ENCODE measurements at regions not wholly inside any gene's neighbourhood (a gene's known extent, or its start where the extent isn't known, plus 50 kb on each side); places are given as distances from the start of the nearest gene placed in this dataset.

DNA sequence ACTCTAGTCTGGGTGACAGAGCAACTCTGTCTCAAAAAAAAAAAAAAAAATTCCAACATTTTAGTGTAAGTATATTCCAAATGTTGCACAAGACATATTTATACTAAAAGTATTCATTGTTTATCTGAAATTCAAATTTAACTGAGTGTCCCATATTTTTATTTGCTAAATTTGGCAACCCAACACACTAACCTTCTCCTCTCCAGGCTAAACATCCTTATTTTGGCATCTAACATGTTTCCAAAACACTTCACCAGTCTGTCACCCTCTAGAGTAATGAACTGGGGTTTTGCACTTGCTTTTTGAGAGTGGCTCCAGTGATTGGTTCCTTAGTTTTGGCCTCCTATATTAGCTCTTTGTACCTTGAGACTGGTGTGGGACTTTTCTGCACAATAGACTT, 243.4 kb upstream of the SALL1 start:
- DNase-seq (ENCODE audit: low read depth, low spot score): no peak

DNA sequence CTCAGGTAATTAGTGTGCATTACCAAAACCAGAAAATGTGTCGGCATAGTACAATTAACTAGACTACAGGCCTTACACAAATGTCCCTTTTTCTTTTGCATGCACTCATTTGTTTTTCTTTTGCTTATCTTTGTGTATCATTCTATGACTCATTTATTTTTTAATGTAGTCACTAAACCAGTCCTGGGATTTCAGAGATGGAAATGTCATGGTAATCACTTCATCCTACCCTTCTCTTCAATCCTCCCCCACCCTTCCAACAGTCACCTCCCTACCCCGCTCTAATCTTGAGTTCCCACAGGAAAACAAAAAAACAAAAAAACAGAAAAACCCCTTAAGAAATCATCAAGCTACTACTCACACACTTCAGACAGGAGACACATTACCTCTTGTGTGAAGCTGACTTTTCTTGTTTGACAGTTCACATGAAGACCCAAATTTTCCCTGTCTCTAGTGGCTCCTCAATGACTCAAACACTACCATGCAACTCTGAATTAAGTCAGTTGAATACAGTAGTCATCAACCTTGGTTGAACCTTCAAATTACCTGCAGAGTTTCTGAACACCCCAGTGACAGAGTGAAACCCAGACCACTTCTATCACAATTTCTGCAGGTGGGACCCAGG, 242.4 kb upstream of the SALL1 start:
- no peak for DNase-seq (ENCODE audit: low read depth, low spot score)

DNA sequence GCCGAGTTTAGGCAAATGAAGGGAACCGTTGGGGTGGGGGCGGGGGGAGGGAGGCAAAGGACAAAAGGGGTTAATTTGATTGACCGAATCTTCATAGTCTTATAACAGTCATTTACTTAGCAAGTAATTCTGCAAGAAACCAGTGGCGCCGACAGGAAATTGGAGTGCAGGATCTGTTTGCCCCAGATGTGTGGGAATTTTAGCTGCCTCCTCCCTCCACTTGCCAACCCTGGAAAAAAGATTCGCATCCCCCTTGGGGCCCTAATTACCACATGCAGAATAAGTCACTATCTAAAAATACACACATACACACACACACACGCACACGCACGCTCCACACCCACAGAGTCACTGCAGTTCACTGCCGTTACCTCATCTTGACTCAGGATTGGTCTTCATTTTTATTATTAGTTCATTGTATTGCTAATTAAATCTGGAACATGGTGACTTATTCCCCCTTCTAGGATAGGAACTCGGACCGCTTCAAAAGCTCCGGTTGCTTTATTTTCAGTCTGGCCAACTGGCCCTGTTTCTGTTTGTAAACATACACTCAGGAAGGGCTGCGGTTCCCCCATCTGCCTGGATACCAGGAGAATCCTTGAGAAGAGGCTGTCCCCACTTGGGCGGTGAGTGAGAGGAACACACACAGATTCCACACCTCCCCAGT, 241.6 kb upstream of the SALL1 start:
- DNase-seq (ENCODE audit: low read depth, low spot score): no peak

DNA sequence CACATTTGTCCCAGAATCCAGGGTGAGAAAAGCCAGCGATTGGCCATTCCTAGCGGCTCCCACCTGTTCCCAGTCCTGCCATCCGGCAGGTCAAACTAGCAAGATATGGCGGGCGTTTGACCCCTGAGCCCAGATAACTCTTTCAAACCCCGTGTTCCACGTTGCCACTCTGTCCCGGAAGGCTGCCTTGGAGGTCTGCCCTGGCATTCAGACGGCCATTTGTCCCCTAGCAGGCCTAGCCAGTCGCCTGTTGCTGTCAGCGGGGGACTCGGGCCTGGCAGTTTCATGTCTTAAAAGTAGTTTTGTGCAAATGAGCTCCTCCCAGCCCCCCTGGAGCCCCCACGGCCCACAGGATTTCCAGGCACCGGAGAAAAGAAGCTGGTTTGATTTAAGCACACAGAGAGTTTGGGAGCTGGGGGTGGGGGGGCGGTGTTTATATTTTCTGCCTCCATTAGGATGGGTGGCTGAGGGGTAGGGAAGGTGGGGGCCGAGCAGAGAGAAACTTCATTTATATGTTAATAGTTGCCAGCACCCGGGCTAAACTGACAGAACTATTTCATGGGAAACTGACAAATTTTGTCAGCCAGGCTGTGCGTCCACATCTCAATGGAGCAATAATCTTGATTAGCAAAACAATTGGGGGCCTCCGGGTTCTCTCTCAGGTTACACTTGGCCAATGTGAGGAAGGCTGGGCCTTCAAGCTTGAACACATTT, 240.9 kb upstream of the SALL1 start:
- DNase-seq (ENCODE audit: low read depth, low spot score): no peak

DNA sequence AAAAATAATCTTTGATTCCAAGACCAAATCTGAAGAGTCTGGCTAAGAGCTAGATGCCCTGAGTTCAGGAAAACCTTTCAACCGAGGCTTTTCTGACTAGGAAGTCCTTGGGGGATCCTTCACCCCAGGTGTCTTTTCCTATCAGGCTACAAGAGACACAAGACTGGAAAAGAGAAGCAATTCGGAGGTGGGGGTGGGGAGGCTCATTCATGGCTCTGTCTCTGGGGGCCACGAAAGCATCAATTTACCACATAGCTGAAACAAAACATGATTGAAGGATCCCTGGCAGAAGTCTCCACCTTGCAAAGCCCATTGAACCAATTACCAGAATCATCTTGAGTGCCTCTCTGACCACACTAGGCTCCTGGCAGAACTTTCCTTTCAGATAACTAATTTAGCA, 239.8 kb upstream of the SALL1 start:
- DNase-seq (ENCODE audit: low read depth, low spot score): no peak

DNA sequence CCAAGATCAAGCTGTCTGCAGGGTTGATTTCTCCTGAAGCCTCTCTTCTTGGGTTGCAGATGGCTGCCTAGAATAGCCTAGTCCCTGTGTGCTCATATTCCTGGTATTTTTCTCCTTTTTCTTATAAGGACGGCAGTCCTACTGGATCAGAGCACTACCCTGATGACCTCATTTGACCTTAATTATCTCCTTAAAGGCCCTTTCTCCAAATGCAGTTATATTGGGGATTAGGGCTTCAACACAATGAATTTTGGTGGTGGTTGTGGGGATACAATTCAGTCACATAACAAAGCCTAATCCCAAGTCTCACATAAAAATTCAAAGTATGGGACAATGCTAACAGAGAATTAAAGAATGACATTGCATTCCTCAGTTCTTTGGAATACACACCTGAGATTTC, 238.8 kb upstream of the SALL1 start:
- DNase-seq (ENCODE audit: low read depth, low spot score): no peak

DNA sequence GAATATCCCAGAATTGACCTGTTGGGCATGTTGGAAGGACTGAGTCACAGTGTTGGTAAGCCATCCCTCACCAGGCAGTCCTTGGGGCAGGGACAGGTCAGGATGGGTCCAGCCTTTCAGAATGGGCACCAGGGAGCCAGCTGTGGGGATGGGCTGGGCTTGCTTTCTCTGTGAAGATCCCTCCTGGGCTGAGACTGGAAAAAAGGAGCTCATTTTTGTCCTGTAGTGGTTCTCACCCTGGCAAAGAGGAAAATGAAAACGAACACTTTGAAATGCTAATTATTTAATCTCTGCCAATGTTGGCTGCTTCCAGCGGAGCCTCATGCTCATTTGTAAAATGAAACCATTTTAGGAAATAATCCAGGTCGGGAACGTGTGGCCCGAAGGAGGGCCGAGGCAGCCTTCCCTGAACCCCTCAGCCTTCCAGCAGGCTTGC, 237.5 kb upstream of the SALL1 start:
- no peak for DNase-seq (ENCODE audit: low read depth, low spot score)

DNA sequence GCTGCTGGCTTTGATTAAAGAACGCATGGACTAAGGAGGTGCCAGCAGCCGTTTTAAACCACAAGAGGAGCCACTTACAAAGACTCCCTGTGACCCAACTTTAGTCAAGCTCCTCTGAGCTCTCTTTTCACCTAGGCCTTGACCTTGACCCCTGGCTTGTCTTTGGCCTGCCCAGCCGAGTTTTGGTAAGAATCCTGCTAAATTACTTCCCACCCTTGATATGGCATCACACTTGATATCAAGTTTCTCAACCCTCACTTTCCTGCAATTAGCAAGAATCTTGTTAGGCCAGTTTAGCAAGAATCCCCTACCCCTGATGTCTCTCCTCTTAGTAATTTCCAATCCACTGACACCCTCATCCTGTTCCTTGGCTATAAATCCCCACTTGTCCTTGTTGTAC, 232.8 kb upstream of the SALL1 start:
- DNase-seq (ENCODE audit: low read depth, low spot score): no peak

DNA sequence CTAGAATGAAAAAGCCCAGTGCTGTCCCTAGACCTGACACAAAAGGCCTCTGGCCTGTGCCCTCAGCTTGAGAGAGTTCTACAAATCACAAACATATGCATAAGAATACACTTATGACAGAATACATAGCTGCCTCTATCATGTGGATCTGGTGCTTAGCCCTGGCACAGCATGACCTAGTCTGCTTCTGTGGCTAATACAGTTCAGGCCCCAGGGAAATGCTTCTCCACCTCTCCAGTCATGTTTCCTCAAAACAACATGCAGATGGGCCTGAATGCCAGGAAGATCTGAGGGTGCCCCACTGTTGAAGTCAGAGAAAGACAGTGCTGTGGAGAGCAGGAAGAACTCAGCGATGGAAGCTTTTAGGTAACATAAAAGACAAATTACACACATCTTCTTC, 231.9 kb upstream of the SALL1 start:
- DNase-seq (ENCODE audit: low read depth, low spot score): no peak

DNA sequence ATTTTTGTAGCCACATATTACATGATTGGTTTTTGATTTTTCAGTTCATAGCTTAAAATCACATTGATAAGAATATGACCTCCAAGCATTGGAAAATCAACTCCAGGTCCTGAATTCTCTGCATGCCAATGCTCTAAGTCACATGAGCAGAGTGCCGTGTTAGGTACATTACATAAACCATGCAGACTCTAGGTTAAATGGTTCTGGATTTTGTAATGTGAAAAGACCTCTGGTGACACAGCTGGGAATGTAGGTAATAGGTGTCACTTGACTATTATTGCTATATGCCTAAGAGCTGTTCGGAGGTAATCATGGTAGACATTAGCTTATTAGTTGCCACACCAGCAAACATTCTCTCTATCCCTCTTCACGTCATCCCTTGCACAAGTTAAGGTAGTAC, 231.1 kb upstream of the SALL1 start:
- DNase-seq (ENCODE audit: low read depth, low spot score): no peak

DNA sequence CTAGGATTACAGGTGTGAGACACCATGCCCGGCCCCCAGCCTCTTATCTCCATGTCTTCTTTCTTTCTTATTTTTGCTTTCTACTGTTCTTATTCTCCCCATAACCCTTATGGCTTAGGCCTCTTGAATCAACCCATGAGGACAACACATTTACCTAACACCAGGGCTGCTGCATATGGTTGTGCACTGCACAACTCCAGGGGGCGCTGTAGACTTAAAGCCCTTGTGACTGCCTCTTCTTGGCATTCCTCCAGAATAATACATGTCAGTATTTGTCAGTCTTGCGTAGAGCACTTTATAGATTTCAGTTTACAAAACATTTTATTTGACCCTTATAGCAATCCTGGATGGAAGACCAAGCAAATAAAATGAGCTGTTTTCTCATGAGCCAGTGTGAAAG, 225.0 kb upstream of the SALL1 start:
- no peak for DNase-seq (ENCODE audit: low read depth, low spot score)

DNA sequence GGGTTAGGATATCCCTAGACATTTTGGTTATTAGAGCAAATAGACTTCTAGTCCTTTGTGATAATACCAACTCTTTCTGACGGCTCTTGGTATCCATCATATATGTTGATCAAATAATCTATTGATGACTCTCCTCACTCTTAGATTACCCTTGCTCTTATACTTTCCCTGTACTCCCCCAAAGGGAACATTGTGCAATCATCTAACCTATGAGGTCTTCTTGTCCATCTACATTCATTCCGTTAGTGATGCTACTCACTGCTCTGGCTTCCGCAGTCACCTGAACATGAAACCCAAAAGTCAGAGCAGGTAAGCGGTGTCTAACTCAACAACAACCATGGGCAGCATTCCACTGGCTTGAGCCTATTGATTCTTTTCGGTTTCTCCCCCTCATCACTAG, 223.7 kb upstream of the SALL1 start:
- no peak for DNase-seq (ENCODE audit: low read depth, low spot score)

DNA sequence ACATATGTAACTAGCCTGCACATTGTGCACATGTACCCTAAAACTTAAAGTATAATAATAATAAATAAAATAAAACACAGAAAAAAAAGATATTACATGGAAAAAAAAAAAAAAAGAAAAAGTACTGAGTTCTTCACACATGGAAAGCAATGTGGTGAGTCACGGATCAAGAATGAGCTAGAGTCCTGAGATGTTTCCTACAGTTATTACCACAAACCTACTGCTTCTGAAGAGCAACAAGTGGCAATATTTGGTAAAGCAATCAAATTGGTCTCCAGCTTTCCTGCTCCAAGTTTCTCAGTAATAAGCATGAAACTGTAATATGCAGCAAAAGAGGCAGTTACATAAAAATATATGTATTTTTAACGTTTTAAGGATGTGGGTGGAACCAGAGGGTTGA, 223.3 kb upstream of the SALL1 start:
- DNase-seq (ENCODE audit: low read depth, low spot score): no peak

DNA sequence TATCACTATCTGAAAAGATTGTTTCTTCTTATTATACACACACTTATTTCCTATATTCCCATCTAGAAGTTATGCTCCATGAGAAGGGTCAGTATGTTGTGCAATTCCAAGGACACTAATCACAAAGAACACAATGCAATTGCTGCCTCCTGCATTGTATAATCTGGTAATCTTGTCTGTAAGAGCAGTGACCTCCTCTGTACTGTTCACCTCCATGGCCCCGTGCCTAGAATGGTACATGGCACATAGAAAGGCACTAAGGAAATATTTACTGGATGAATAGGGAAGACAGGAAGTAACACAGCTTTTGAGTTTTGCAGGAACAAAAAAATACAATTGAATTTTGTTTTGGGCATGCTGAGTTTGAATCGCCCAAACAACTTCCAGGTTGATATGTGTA, 214.6 kb upstream of the SALL1 start:
- DNase-seq (ENCODE audit: low read depth, low spot score): no peak

DNA sequence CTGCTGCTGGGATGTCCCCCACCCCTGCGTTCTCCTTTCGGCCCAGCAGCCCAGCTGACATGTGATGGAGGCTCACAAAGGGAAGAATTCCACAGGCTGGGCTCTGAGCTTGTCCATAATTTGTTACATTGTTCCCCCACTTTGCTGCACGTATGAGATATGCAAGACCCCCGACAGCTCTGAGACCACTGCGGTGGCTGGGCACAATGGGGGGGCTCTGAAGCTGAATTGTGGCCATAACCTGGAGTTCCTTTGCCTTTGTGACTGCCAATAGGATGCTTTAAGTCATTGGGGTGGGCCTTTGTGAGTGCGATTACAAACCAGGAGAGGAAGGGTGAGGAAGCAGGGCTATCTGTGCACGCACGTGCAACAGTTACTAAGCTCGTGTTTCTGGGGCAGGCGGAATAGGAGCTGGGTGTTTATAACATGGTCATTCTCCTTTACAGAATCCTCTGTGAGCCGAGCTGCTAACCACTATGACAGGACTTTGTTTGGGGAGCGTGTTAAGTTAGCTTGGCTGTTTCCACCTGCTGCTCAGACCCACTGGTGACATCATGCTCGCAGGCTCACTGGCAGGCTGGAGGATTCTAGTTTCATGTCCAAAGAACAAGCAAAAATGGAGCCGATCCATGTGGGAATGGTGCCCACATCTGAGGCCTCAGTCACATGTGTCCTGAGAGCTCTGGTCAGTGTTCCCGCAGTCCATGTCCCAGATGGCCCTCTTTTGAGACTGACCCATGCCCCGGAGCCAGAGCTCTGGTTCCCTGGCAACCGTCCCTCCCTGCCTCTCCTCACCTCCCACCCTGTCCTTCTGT, 208.3 kb upstream of the SALL1 start:
- no peak for DNase-seq (ENCODE audit: low read depth, low spot score)

DNA sequence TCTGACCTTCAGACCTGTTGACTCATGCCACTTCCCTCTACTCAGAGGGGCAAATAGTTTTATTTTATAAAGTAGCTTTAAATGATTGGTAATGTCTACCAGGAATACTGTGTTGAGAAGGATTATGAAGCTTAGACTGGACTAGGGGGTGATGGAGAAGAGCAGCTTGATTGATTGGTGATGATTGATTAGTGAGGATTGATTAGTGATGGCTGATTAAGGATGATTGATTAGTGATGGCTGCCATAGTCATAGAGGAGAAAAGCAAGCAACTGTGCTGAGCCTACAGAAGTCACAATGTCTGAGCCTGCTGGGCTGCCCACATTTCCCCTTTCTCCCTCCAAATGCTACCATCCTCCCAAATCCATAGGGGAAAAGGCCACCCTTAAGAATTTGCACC, 206.8 kb upstream of the SALL1 start:
- DNase-seq (ENCODE audit: low read depth, low spot score): no peak

DNA sequence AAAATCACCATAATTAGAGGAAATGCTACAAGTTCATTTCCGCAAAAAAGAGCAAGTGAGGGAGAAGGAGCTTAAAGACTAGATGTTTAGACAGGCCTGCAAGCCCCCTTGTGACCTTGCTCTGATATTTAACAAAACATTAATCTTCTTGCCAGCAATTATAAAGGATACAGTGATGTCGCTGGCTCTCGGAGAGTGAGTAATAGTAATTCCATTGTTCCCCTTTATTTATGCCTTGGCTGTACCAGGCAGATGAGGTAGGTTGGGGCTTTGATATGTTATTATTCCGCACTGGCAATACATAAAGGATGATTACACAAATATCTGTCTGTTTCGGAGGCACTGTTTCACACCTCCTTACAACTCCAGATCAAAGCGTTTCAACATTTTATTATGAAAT, 204.8 kb upstream of the SALL1 start:
- DNase-seq (ENCODE audit: low read depth, low spot score): no peak

DNA sequence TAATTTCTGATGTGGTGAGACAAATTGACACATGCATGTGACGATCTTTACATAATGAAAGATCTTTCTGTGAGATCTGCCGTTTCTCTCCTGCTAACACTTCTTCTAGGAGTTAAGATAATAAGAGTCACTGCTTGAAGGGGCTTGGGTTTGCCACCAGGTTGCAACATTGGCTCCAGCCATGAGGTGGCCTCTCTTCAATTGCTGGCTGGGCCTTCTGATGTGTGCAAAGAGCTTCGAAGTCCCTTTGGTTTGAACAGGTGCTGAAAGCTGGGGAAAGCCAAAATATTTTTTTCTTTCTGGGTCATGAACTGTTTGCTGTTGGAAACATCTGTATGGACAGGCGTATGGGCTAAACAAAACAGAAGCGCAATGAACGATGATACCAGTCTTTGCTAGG, 204.1 kb upstream of the SALL1 start:
- no peak for DNase-seq (ENCODE audit: low read depth, low spot score)

DNA sequence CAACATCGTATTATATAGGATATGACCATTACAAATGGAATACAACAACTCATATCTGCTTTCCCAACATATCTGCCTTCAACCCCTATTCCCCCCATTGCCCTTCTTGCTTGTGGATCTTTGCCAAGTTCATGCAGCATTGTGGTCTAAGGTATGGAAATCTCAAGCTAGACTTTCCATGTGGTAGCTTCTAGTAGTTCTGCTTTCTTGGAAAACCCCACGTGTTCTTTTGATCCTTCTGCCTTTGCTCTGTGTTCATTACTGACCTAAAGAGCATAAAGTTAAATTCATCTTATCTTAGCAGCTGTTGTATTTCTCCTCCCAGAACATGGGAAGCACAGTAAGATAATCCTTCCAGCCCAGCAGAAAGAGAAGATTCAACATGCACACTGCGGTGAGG, 202.0 kb upstream of the SALL1 start:
- DNase-seq (ENCODE audit: low read depth, low spot score): no peak

DNA sequence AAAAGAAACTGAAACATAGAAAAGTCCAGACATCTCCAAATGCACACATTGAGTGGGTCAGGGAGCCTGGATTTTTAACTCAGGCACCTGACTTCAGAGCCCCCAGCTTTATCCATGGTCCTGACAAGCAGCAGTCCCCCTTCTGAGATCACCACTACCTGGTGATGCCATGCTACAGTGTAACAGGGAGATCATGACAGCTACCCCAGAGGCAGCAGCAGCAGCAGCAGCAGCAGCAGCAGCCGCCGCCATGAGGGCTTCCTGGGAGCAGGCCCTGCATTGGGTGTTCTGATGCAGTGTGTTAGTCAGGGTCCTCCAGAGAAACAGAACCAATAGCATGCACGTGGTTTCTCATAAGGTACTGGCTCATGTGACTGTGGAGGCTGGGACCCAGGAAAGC, 198.6 kb upstream of the SALL1 start:
- DNase-seq (ENCODE audit: low read depth, low spot score): no peak

DNA sequence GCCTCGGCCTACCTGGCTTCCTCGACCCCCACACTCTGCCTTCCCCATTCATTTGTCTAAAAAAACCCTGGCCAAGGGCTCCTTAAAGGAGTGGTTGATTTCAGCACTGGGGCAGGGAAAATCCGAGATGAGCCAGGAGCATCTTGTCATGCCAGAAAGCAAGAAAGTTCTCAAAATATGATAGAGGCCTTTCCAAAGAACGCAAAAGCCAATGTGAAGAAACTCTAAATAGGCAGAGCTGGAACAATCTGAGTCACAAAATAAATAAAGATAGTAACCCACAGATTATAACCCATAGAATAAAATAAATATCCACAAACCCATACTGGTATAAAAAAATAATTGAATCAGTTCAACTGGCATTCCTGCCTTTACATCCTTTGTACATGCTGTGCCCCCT, 192.3 kb upstream of the SALL1 start:
- DNase-seq (ENCODE audit: low read depth, low spot score): no peak

DNA sequence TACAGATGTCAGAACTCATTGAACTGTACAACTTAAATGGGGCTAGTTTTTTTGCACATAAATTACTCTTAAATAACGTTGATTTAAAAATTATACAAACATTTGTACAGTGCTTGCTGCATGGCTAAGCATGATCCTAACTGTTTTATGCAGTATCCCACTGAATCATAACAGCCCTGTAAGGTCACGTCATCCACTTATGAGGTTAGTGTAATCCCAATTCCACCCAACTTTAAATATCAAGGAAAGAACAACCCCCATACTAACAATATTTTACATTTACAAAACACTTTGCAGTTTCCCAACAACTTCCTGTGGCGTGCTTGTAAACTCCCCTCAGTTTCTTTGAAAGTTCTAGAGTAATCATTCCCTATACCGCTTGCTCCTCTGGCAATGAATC, 190.1 kb upstream of the SALL1 start:
- DNase-seq (ENCODE audit: low read depth, low spot score): no peak
